B cell (primary cell): ENCODE measurements at regions not wholly inside any gene's neighbourhood (a gene's known extent, or its start where the extent isn't known, plus 50 kb on each side); places are given as distances from the start of the nearest gene placed in this dataset.

Experiments used
- ATAC-seq: fragments of 200-7000 bp; cut with Tn5 transposase; one replicate; pipeline ENCODE4 v1.10.0; 2021; ENCODE audit warnings: low read depth, mild to moderate bottlenecking, moderate number of reproducible peaks, moderate library complexity
- CTCF ChIA-PET: fragments of 350-600 bp; sonication (Branson Sonifier 250); formaldehyde crosslinking; loops from one replicate; lab custom pipeline; 2021; ENCODE audit warnings: antibody characterized with exemption, inconsistent platforms; lab: Charles Lee
- POLR2A ChIA-PET: fragments of 350-600 bp; sonication (Branson Sonifier 250); formaldehyde crosslinking; loops from one replicate; lab custom pipeline; 2021; ENCODE audit warnings: antibody characterized with exemption; lab: Charles Lee
- DNase-seq: peaks from one replicate; pipeline ENCODE4 v3.0.0; 2013
- H2AFZ ChIP-seq: 2 replicates; pipeline ENCODE4 v1.6.1; 2012; ENCODE audit warnings: mild to moderate bottlenecking, low read depth, low read length; ENCODE audit not compliant: insufficient read depth, poor library complexity, severe bottlenecking
- H3K27ac ChIP-seq, 2 donors: 1 replicate in 1 of 2; 2 replicates in 1 of 2; pipeline ENCODE4 v1.5.1; 2012 to 2013; ENCODE audit warnings: low read length in 2 of 2, mild to moderate bottlenecking in 2 of 2, moderate library complexity in 1 of 2
- H3K27me3 ChIP-seq, 4 experiments: fragments of 200-600 bp in 1 of 4; sonication (generic) in 1 of 4; replicated peaks in 1 of 4; 1 replicate in 2 of 4; 2 replicates in 2 of 4; pipeline versions ENCODE4 v1.6.1 to v1.7.0; 2013 to 2016; ENCODE audit warnings: low read length in 3 of 4, mild to moderate bottlenecking in 2 of 4, mixed read lengths in 1 of 4, moderate library complexity in 1 of 4; ENCODE audit not compliant: insufficient read depth in 4 of 4, control insufficient read depth in 3 of 4; ENCODE audit errors: control extremely low read depth in 1 of 4
- H3K36me3 ChIP-seq, 2 experiments: replicated peaks in 1 of 2; 1 replicate in 1 of 2; 2 replicates in 1 of 2; pipeline versions ENCODE4 v1.6.1 to v1.7.1; 2013; ENCODE audit warnings: low read length in 1 of 2; ENCODE audit not compliant: insufficient read depth in 2 of 2, control insufficient read depth in 1 of 2; ENCODE audit errors: control extremely low read depth in 1 of 2, extremely low read depth in 1 of 2
- H3K4me1 ChIP-seq, 2 donors: fragments of 200-600 bp in 1 of 2; sonication (generic) in 1 of 2; 1 replicate in 1 of 2; 2 replicates in 1 of 2; pipeline versions ENCODE4 v1.5.1 to v1.6.1; 2013 to 2017; ENCODE audit warnings: low read length in 2 of 2; ENCODE audit not compliant: control insufficient read depth in 2 of 2, insufficient read depth in 2 of 2
- H3K4me2 ChIP-seq: replicated peaks from 2 replicates; pipeline ENCODE3; 2012; ENCODE audit warnings: mild to moderate bottlenecking, low read depth, low read length; ENCODE audit not compliant: poor library complexity, severe bottlenecking
- H3K4me3 ChIP-seq, 5 experiments: fragments of 200-600 bp in 1 of 5; sonication (generic) in 1 of 5; 1 replicate in 3 of 5; 2 replicates in 2 of 5; pipeline versions ENCODE4 v1.5.1 to v1.7.0; 2011 to 2016; ENCODE audit warnings: low read length in 4 of 5, mild to moderate bottlenecking in 4 of 5, low read depth in 2 of 5, control low read depth in 1 of 5, moderate library complexity in 1 of 5; ENCODE audit not compliant: insufficient read depth in 1 of 5; ENCODE audit errors: control extremely low read depth in 1 of 5, extremely low read depth in 1 of 5
- H3K79me2 ChIP-seq: fragments of 200-600 bp; sonication (generic); one replicate; pipeline ENCODE4 v1.6.0; 2016; ENCODE audit warnings: low read length; ENCODE audit not compliant: control insufficient read depth, insufficient read depth
- H3K9ac ChIP-seq: fragments of 200-600 bp; sonication (generic); 2 replicates; pipeline ENCODE4 v1.6.1; 2017; ENCODE audit warnings: mild to moderate bottlenecking, low read length, moderate library complexity
- H3K9me3 ChIP-seq, 3 donors: one replicate each; pipeline versions ENCODE4 v1.6.1 to v1.7.1; 2013; ENCODE audit warnings: low read length in 2 of 3; ENCODE audit not compliant: control insufficient read depth in 2 of 3, insufficient read depth in 1 of 3; ENCODE audit errors: control extremely low read depth in 1 of 3
- H4K20me1 ChIP-seq: 2 replicates; pipeline ENCODE4 v1.6.0; 2012; ENCODE audit warnings: mild to moderate bottlenecking, low read length; ENCODE audit not compliant: insufficient read depth, control insufficient read depth, poor library complexity, severe bottlenecking
- H3K27ac Mint-ChIP-seq: one replicate; pipeline ENCODE4 v1.8.0; 2021; ENCODE audit warnings: mixed read lengths
- H3K27me3 Mint-ChIP-seq: one replicate; pipeline ENCODE4 v1.8.0; 2021; ENCODE audit warnings: mixed read lengths
- H3K4me1 Mint-ChIP-seq: one replicate; pipeline ENCODE4 v1.8.0; 2021; ENCODE audit warnings: mixed read lengths
- H3K4me3 Mint-ChIP-seq: one replicate; pipeline ENCODE4 v1.8.0; 2021; ENCODE audit warnings: mixed read lengths
- H3K9me3 Mint-ChIP-seq: one replicate; pipeline ENCODE4 v1.8.0; 2022; ENCODE audit warnings: mixed read lengths; ENCODE audit not compliant: insufficient read depth
- EZH2 ChIP-seq: IDR thresholded peaks from 2 replicates; pipeline ENCODE4 v1.6.1; 2012; ENCODE audit warnings: borderline replicate concordance, low read depth, mild to moderate bottlenecking, moderate library complexity, low read length; ENCODE audit not compliant: insufficient read depth, poor library complexity, severe bottlenecking
- WGBS: methylation state at CpG from one replicate; pipeline ENCODE4 v1.1.5; 2013; ENCODE audit warnings: missing lambda C conversion rate; ENCODE audit not compliant: insufficient coverage; 5-methylcytosine and 5-hydroxymethylcytosine counted together
- intact Hi-C: fragments of 100-400 bp; cut with micrococcal nuclease; formaldehyde crosslinking; loops from one replicate; pipeline ENCODE4 v1.10.0; 2022
- TF ChIP-seq, protein P1 (sequence below): fragments of 200-600 bp; IDR thresholded peaks from one replicate; pipeline ENCODE4 v1.8.0; 2022; ENCODE audit warnings: antibody characterized with exemption, mild to moderate bottlenecking

DNA sequence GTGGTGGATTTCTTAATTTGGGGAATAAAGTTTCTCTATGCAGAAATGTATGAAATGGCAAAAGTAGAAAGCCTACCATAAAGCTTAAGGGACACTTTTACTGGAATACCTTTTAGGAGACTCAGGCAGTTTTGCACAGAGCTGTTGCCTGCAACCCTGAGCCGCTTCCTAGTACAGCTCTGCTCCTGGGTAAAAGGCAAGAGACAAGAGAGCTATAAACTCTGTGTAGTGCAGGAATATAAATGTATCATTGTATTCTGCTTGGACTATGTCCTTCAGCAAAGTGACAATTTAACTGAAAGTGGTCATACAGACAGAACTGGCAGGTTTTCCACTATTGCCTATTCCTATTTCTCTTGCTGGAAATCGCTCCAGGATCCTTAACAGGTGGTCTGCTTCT, 65.3 kb upstream of the MYOCD start:
- DNase-seq = no peak
- Mint-ChIP-seq H3K9me3 (no peaks in the 10 kb centered on the region), H3K27ac (no peak overlapping the region), H3K4me3 (no peak overlapping the region), H3K4me1 (no peaks in the 10 kb centered on the region), H3K27me3 (no peaks in the 10 kb centered on the region)
- H3K4me2 ChIP-seq = no peak overlapping the region
- no peaks in the 10 kb centered on the region for H3K4me1 ChIP-seq
- H3K27me3 ChIP-seq = no peaks in the 10 kb centered on the region
- H3K27ac ChIP-seq = no peak overlapping the region
- H3K9me3 ChIP-seq = no peaks in the 10 kb centered on the region
- WGBS = 80% methylated on average over 1 of the region's 2 CpGs
- ChIA-PET POLR2A (no interaction called here), CTCF (no interaction called here)
- no peak for ATAC-seq
- no peaks in the 10 kb centered on the region for H4K20me1 ChIP-seq
- no peak overlapping the region for H3K4me3 ChIP-seq
- no peaks in the 10 kb centered on the region for H3K79me2 ChIP-seq
- TF ChIP-seq, protein P1, sequence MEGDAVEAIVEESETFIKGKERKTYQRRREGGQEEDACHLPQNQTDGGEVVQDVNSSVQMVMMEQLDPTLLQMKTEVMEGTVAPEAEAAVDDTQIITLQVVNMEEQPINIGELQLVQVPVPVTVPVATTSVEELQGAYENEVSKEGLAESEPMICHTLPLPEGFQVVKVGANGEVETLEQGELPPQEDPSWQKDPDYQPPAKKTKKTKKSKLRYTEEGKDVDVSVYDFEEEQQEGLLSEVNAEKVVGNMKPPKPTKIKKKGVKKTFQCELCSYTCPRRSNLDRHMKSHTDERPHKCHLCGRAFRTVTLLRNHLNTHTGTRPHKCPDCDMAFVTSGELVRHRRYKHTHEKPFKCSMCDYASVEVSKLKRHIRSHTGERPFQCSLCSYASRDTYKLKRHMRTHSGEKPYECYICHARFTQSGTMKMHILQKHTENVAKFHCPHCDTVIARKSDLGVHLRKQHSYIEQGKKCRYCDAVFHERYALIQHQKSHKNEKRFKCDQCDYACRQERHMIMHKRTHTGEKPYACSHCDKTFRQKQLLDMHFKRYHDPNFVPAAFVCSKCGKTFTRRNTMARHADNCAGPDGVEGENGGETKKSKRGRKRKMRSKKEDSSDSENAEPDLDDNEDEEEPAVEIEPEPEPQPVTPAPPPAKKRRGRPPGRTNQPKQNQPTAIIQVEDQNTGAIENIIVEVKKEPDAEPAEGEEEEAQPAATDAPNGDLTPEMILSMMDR = no peak
- TF ChIP-seq EZH2 = no peak
- no peak overlapping the region for H2AFZ ChIP-seq
- no peaks in the 10 kb centered on the region for H3K36me3 ChIP-seq
- intact Hi-C loops = no loop called here
- no peak overlapping the region for H3K9ac ChIP-seq

DNA sequence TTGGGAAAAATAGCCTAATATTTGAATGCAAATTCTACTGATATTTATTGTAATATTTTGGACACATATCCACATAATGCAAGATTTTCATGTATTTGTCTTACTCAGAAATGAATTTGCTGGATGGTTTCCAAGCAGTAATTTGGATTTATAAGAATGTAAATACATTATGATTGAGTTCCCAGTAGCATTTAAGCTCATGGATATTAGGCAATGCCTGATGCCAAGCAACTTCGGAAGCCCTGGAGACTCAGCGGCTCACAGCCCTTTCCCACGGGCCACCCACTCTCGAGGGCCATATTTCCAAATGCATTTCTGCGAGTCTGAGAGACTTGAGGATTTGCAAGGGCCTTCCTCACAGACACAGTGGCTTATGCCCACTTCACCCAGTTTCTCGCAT, 62.1 kb upstream of the MYOCD start:
- CTCF ChIA-PET = no interaction called here
- intact Hi-C loops = no loop called here
- TF ChIP-seq EZH2 = no peak
- TF ChIP-seq, protein P1 = no peak

More for the DNA sequence above, 62.1 kb upstream of the MYOCD start:
- no peaks in the 10 kb centered on the region for H3K4me1 Mint-ChIP-seq
- H3K27me3 ChIP-seq = no peaks in the 10 kb centered on the region
- no peak overlapping the region for H3K27ac Mint-ChIP-seq
- H3K9me3 ChIP-seq = no peaks in the 10 kb centered on the region
- ATAC-seq (no peak), DNase-seq (no peak)
- H3K4me1 ChIP-seq = no peaks in the 10 kb centered on the region
- POLR2A ChIA-PET = no interaction called here
- no peak overlapping the region for H3K27ac ChIP-seq
- H3K36me3 ChIP-seq = no peaks in the 10 kb centered on the region
- no peak overlapping the region for H3K4me3 ChIP-seq
- no peaks in the 10 kb centered on the region for H3K9me3 Mint-ChIP-seq
- H3K9ac ChIP-seq = no peak overlapping the region
- no peaks in the 10 kb centered on the region for H3K27me3 Mint-ChIP-seq
- H4K20me1 ChIP-seq = no peaks in the 10 kb centered on the region
- no peaks in the 10 kb centered on the region for H3K79me2 ChIP-seq
- H3K4me2 ChIP-seq = no peak overlapping the region
- 98% methylated on average over 5 of the region's 6 CpGs for WGBS
- no peak overlapping the region for H2AFZ ChIP-seq
- H3K4me3 Mint-ChIP-seq = no peak overlapping the region
